ENCODE measurements at regions not wholly inside any gene's neighbourhood (a gene's known extent, or its start where the extent isn't known, plus 50 kb on each side); places are given as distances from the start of the nearest gene placed in this dataset.
"Not testable (repeated sequence)": the region's sequence is repeated elsewhere in the genome, so short reads cannot be mapped to it uniquely, and the experiment has no call there.

- DNase-seq, result no peak
Observed at GRCh38 chr1:182191381-182192115, 130.0 kb upstream of the ZNF648 start.

GRCh38 chr1:182189535-182190066, 128.1 kb upstream of the ZNF648 start:
- DNase-seq, result no peak

GRCh38 chr1:182186757-182187146, 125.2 kb upstream of the ZNF648 start:
- DNase-seq, result no peak

GRCh38 chr1:182185842-182186756, 124.6 kb upstream of the ZNF648 start:
- DNase-seq, result no peak

GRCh38 chr1:182185136-182185535, 123.6 kb upstream of the ZNF648 start:
- no peak for DNase-seq

GRCh38 chr1:182183606-182184005, 122.1 kb upstream of the ZNF648 start:
- DNase-seq, result no peak

GRCh38 chr1:182182311-182182710, 120.8 kb upstream of the ZNF648 start:
- DNase-seq, result no peak

GRCh38 chr1:182181167-182181572, 119.7 kb upstream of the ZNF648 start:
- DNase-seq, result no peak

- no peak for DNase-seq
Observed at GRCh38 chr1:182175361-182175931, 113.9 kb upstream of the ZNF648 start.

GRCh38 chr1:182174513-182174855, 113.0 kb upstream of the ZNF648 start:
- DNase-seq, result no peak

GRCh38 chr1:182173808-182174512, 112.4 kb upstream of the ZNF648 start:
- no peak for DNase-seq

GRCh38 chr1:182172699-182173098, 111.2 kb upstream of the ZNF648 start:
- DNase-seq, result no peak

- DNase-seq, result no peak
Observed at GRCh38 chr1:182170891-182171461, 109.5 kb upstream of the ZNF648 start.

- DNase-seq, result no peak
Observed at GRCh38 chr1:182169203-182169602, 107.7 kb upstream of the ZNF648 start.

GRCh38 chr1:182166750-182167149, 105.2 kb upstream of the ZNF648 start:
- DNase-seq, result no peak

- no peak for DNase-seq
Observed at GRCh38 chr1:182166321-182166720, 104.8 kb upstream of the ZNF648 start.

GRCh38 chr1:182164273-182164672, 102.8 kb upstream of the ZNF648 start:
- DNase-seq, result no peak

- DNase-seq, result no peak
Observed at GRCh38 chr1:182163821-182164223, 102.3 kb upstream of the ZNF648 start.

- DNase-seq, result no peak
Observed at GRCh38 chr1:182159443-182159842, 97.9 kb upstream of the ZNF648 start.

GRCh38 chr1:182157187-182157586, 95.7 kb upstream of the ZNF648 start:
- no peak for DNase-seq

GRCh38 chr1:182154425-182154824, 92.9 kb upstream of the ZNF648 start:
- DNase-seq, result not testable (repeated sequence)

- peak; percentile 37 for DNase-seq
Observed at GRCh38 chr1:182149411-182149965, 88.0 kb upstream of the ZNF648 start.

Data from CD4-positive, alpha-beta T cell treated with Interleukin-12 subunit alpha and Interleukin-12 subunit beta, for 1 hour (primary cell).